OCI-LY1 (cell line): ENCODE measurements at regions not wholly inside any gene's neighbourhood (a gene's known extent, or its start where the extent isn't known, plus 50 kb on each side); places are given as distances from the start of the nearest gene placed in this dataset.

Experiments
- H2AFZ ChIP-seq: fragments of 200-600 bp; sonication (generic), shearing (Covaris generic); 2 replicates; pipeline ENCODE4 v1.6.0; 2014; ENCODE audit warnings: antibody characterized with exemption, mild to moderate bottlenecking, low read length
- H3F3A ChIP-seq: fragments of 200-600 bp; sonication (generic), shearing (Covaris generic); 2 replicates; pipeline ENCODE4 v1.6.0; 2014; ENCODE audit warnings: mild to moderate bottlenecking, antibody characterized with exemption, low read length, moderate library complexity; ENCODE audit not compliant: insufficient read depth
- H3K27ac ChIP-seq: fragments of 200-600 bp; sonication (generic); 2 replicates; pipeline ENCODE4 v1.5.1; 2014; ENCODE audit warnings: low read length, mixed run types, mild to moderate bottlenecking, low read depth; ENCODE audit not compliant: poor library complexity, severe bottlenecking
- H3K27me3 ChIP-seq: fragments of 200-600 bp; sonication (generic); 2 replicates; pipeline ENCODE4 v1.6.0; 2014; ENCODE audit warnings: antibody characterized with exemption, mild to moderate bottlenecking, low read length, moderate library complexity; ENCODE audit not compliant: insufficient read depth
- H3K36me3 ChIP-seq: fragments of 200-600 bp; sonication (generic); 2 replicates; pipeline ENCODE4 v1.6.1; 2014; ENCODE audit warnings: mild to moderate bottlenecking, antibody characterized with exemption, low read length, moderate library complexity, mixed read lengths; ENCODE audit not compliant: insufficient read depth
- H3K4me1 ChIP-seq: fragments of 200-600 bp; sonication (generic); 2 replicates; pipeline ENCODE4 v1.5.1; 2014; ENCODE audit warnings: mild to moderate bottlenecking, low read length, moderate library complexity; ENCODE audit not compliant: insufficient read depth, severe bottlenecking
- H3K4me2 ChIP-seq: fragments of 200-600 bp; sonication (generic), shearing (Covaris generic); 2 replicates; pipeline ENCODE4 v1.6.1; 2014; ENCODE audit warnings: low read length
- H3K4me3 ChIP-seq: fragments of 200-600 bp; sonication (generic); 2 replicates; pipeline ENCODE4 v1.5.1; 2014; ENCODE audit warnings: low read length, low read depth, mild to moderate bottlenecking, mixed read lengths; ENCODE audit not compliant: poor library complexity, severe bottlenecking
- H3K79me2 ChIP-seq: fragments of 200-600 bp; shearing (Covaris generic); 2 replicates; pipeline ENCODE4 v1.6.1; 2016; ENCODE audit warnings: mixed run types, low read length, mixed read lengths; ENCODE audit not compliant: insufficient read depth
- H3K9ac ChIP-seq: fragments of 200-600 bp; sonication (generic), shearing (Covaris generic); 2 replicates; pipeline ENCODE4 v1.6.1; 2014; ENCODE audit warnings: mild to moderate bottlenecking, low read length, mixed read lengths
- H3K9me2 ChIP-seq: fragments of 200-600 bp; sonication (generic), shearing (Covaris generic); 2 replicates; pipeline ENCODE4 v1.6.1; 2014; ENCODE audit warnings: low read depth, mild to moderate bottlenecking, low read length, mixed read lengths
- H3K9me3 ChIP-seq: fragments of 200-600 bp; shearing (Covaris generic); 2 replicates; pipeline ENCODE4 v1.6.1; 2014; ENCODE audit warnings: low read length, mixed read lengths
- H4K20me1 ChIP-seq: fragments of 200-600 bp; sonication (generic), shearing (Covaris generic); 2 replicates; pipeline ENCODE4 v1.6.0; 2016; ENCODE audit warnings: mild to moderate bottlenecking, low read length; ENCODE audit not compliant: insufficient read depth
- EZH2 ChIP-seq: fragments of 200-600 bp; sonication (generic), shearing (Covaris generic); IDR thresholded peaks from 2 replicates; pipeline ENCODE4 v1.8.0; 2017; ENCODE audit warnings: borderline replicate concordance, mixed run types, mild to moderate bottlenecking, antibody characterized with exemption, low read length, moderate library complexity, mixed read lengths
- TF ChIP-seq, protein P1 (sequence below): fragments of 200-600 bp; sonication (generic), shearing (Covaris generic); IDR thresholded peaks from 2 replicates; pipeline ENCODE4 v1.5.1; 2017; ENCODE audit warnings: mild to moderate bottlenecking, antibody characterized with exemption, low read length, moderate library complexity, mixed read lengths

DNA sequence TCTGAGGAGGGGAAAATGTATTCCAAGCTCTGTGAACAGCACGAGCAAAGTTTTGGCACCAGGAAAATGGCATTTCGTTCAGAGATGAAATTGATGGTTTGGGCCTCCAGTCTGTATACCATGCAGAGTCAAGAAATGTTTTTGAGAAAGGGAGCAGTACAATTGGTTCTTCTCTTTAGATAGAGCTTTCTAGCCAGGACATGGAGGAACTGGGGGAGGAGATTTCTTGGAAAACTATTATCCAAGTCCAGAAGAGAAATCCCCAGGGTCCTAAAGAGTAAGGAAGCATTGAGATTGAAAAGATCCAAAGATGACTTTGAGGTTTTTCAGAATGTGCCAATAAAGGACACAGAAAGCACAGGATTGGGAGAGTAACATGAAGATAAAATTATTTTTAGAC, 432.4 kb downstream of the TNS1 start:
- H2AFZ ChIP-seq = no peak overlapping the region
- no peaks in the 10 kb centered on the region for H3K36me3 ChIP-seq
- H4K20me1 ChIP-seq = no peaks in the 10 kb centered on the region
- H3K9me3 ChIP-seq = no peaks in the 10 kb centered on the region
- TF ChIP-seq, protein P1, sequence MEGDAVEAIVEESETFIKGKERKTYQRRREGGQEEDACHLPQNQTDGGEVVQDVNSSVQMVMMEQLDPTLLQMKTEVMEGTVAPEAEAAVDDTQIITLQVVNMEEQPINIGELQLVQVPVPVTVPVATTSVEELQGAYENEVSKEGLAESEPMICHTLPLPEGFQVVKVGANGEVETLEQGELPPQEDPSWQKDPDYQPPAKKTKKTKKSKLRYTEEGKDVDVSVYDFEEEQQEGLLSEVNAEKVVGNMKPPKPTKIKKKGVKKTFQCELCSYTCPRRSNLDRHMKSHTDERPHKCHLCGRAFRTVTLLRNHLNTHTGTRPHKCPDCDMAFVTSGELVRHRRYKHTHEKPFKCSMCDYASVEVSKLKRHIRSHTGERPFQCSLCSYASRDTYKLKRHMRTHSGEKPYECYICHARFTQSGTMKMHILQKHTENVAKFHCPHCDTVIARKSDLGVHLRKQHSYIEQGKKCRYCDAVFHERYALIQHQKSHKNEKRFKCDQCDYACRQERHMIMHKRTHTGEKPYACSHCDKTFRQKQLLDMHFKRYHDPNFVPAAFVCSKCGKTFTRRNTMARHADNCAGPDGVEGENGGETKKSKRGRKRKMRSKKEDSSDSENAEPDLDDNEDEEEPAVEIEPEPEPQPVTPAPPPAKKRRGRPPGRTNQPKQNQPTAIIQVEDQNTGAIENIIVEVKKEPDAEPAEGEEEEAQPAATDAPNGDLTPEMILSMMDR = no peak
- no peak for TF ChIP-seq EZH2
- H3K27ac ChIP-seq = no peak overlapping the region
- no peak overlapping the region for H3K4me3 ChIP-seq
- H3F3A ChIP-seq = no peaks in the 10 kb centered on the region
- no peak overlapping the region for H3K4me2 ChIP-seq
- H3K27me3 ChIP-seq = no peaks in the 10 kb centered on the region
- no peaks in the 10 kb centered on the region for H3K79me2 ChIP-seq
- no peaks in the 10 kb centered on the region for H3K9me2 ChIP-seq
- no peak overlapping the region for H3K9ac ChIP-seq
- no peaks in the 10 kb centered on the region for H3K4me1 ChIP-seq

DNA sequence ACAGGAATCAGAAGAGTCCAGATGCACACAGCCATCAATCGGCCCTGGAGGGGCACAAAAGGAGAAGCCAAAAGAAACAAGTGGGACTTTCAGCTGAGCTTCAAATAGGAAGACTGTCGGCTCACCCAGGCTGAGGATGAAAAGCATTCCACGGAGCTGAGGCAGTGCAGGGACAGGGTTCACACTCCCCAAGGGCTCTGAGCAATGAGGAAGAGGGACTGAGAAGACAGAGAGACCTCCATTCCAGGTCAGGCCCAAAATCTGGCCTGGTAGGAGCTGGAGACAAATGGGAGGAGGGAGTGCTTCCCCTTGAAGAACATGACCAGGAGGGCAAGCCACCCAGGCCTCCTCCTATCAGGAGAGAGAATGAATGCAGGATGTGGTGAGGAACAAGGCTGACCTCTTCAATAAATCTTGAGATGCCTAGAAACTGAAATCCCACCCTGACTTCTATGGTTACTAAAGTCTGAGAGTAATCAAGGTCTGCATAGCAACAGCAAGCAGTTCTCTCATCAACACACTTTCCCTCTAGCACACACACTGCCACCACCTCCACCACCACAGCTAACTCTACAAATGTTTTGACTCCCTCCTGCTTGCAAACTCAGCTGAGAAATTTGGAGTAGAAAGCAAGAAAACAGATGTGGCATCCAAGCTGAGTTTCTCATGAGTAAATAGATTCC, 434.4 kb downstream of the TNS1 start:
- H3K4me1 ChIP-seq = no peaks in the 10 kb centered on the region
- H3K27ac ChIP-seq = no peak overlapping the region
- no peak overlapping the region for H3K9ac ChIP-seq
- H3K36me3 ChIP-seq = no peaks in the 10 kb centered on the region
- H2AFZ ChIP-seq = no peak overlapping the region
- TF ChIP-seq EZH2 = no peak
- TF ChIP-seq, protein P1 = no peak
- no peaks in the 10 kb centered on the region for H3K79me2 ChIP-seq
- no peaks in the 10 kb centered on the region for H3K9me2 ChIP-seq
- no peaks in the 10 kb centered on the region for H3F3A ChIP-seq
- no peak overlapping the region for H3K4me3 ChIP-seq
- H4K20me1 ChIP-seq = no peaks in the 10 kb centered on the region
- H3K9me3 ChIP-seq = no peaks in the 10 kb centered on the region
- no peak overlapping the region for H3K4me2 ChIP-seq
- H3K27me3 ChIP-seq = no peaks in the 10 kb centered on the region

DNA sequence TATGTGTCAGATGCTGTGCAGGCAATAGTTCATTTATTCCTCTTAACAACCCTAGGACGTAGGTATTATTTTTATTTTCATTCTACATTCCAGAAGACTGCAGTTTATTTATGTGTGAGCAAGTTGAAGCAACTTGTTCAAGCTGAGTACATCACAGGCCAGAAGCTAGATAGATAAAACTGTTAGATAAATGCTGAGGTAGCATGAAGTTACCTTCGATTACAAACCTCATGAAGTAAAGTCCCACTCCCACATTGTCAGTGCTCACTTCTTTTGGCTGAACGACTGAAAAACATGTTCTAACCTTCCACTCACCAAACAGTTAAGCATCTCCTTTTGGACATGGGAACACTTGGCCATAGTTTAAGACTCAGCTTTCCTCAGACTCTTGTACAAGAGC, 439.2 kb downstream of the TNS1 start:
- H3K4me1 ChIP-seq = no peaks in the 10 kb centered on the region
- H3F3A ChIP-seq = no peaks in the 10 kb centered on the region
- no peaks in the 10 kb centered on the region for H3K9me2 ChIP-seq
- H3K79me2 ChIP-seq = no peaks in the 10 kb centered on the region
- H3K27me3 ChIP-seq = no peaks in the 10 kb centered on the region
- H2AFZ ChIP-seq = no peak overlapping the region
- TF ChIP-seq EZH2 = no peak
- TF ChIP-seq, protein P1 = no peak
- H3K36me3 ChIP-seq = no peaks in the 10 kb centered on the region
- no peak overlapping the region for H3K4me2 ChIP-seq
- H4K20me1 ChIP-seq = no peaks in the 10 kb centered on the region
- no peak overlapping the region for H3K9ac ChIP-seq
- no peaks in the 10 kb centered on the region for H3K9me3 ChIP-seq
- no peak overlapping the region for H3K4me3 ChIP-seq
- no peak overlapping the region for H3K27ac ChIP-seq
